Gastroesophageal sphincter (tissue), 3 donors: ENCODE measurements at regions not wholly inside any gene's neighbourhood (a gene's known extent, or its start where the extent isn't known, plus 50 kb on each side); places are given as distances from the start of the nearest gene placed in this dataset.

Experiments
- EP300 ChIP-seq: sonication (generic); formaldehyde crosslinking; IDR thresholded peaks from one replicate; pipeline ENCODE4 v1.6.1; 2017; ENCODE audit warnings: antibody characterized with exemption, mild to moderate bottlenecking
- POLR2A ChIP-seq, 2 donors: fragments of 450-650 bp; IDR thresholded peaks; one replicate each; pipeline ENCODE4 v1.6.1; 2017; ENCODE audit warnings: antibody characterized with exemption in 2 of 2, mild to moderate bottlenecking in 2 of 2, moderate library complexity in 1 of 2
- POLR2AphosphoS5 ChIP-seq: sonication (generic); formaldehyde crosslinking; IDR thresholded peaks from one replicate; pipeline ENCODE4 v1.6.1; 2017; ENCODE audit warnings: antibody characterized with exemption
- TF ChIP-seq, protein P1 (sequence below), 4 experiments: fragments of 200-600 bp in 2 of 4; fragments of 450-650 bp in 2 of 4; sonication (generic) in 1 of 4; IDR thresholded peaks; one replicate each; pipeline ENCODE4 v1.5.1; 2017 to 2019; ENCODE audit warnings: antibody characterized with exemption in 4 of 4, mild to moderate bottlenecking in 2 of 4, moderate library complexity in 2 of 4

DNA sequence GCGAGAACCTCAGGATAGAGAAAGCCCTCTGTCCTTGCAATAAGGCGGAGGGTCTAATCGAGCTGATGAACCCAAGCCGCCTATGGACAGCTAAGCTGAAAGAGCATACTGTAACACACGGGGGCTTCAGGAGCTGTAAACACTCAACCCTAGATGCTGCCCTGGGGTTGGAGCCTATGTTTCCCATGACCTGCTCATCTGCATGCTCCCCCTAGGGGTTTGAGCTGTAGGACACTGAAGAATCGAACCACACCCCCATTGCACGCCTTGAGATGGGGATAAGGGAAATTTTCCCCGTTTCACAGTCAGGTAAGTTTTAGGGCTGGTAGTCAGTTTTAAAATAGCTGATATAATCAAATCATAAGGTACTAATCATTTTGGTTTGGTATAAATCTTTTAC is 675.6 kb upstream of the CDH8 start:
- TF ChIP-seq, protein P1, sequence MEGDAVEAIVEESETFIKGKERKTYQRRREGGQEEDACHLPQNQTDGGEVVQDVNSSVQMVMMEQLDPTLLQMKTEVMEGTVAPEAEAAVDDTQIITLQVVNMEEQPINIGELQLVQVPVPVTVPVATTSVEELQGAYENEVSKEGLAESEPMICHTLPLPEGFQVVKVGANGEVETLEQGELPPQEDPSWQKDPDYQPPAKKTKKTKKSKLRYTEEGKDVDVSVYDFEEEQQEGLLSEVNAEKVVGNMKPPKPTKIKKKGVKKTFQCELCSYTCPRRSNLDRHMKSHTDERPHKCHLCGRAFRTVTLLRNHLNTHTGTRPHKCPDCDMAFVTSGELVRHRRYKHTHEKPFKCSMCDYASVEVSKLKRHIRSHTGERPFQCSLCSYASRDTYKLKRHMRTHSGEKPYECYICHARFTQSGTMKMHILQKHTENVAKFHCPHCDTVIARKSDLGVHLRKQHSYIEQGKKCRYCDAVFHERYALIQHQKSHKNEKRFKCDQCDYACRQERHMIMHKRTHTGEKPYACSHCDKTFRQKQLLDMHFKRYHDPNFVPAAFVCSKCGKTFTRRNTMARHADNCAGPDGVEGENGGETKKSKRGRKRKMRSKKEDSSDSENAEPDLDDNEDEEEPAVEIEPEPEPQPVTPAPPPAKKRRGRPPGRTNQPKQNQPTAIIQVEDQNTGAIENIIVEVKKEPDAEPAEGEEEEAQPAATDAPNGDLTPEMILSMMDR (IDR thresholded peaks at IDR 0.05): no peak
- TF ChIP-seq POLR2AphosphoS5 (no peak), POLR2A (IDR thresholded peaks at IDR 0.05) (no peak), EP300 (no peak)
